B cell (primary cell): ENCODE measurements at regions not wholly inside any gene's neighbourhood (a gene's known extent, or its start where the extent isn't known, plus 50 kb on each side); places are given as distances from the start of the nearest gene placed in this dataset.

Experiments used
- ATAC-seq: fragments of 200-7000 bp; cut with Tn5 transposase; one replicate; pipeline ENCODE4 v1.10.0; 2021; ENCODE audit warnings: low read depth, mild to moderate bottlenecking, moderate number of reproducible peaks, moderate library complexity
- CTCF ChIA-PET: fragments of 350-600 bp; sonication (Branson Sonifier 250); formaldehyde crosslinking; loops from one replicate; lab custom pipeline; 2021; ENCODE audit warnings: antibody characterized with exemption, inconsistent platforms; lab: Charles Lee
- POLR2A ChIA-PET: fragments of 350-600 bp; sonication (Branson Sonifier 250); formaldehyde crosslinking; loops from one replicate; lab custom pipeline; 2021; ENCODE audit warnings: antibody characterized with exemption; lab: Charles Lee
- DNase-seq: peaks from one replicate; pipeline ENCODE4 v3.0.0; 2013
- H2AFZ ChIP-seq: 2 replicates; pipeline ENCODE4 v1.6.1; 2012; ENCODE audit warnings: mild to moderate bottlenecking, low read depth, low read length; ENCODE audit not compliant: insufficient read depth, poor library complexity, severe bottlenecking
- H3K27ac ChIP-seq, 2 donors: 1 replicate in 1 of 2; 2 replicates in 1 of 2; pipeline ENCODE4 v1.5.1; 2012 to 2013; ENCODE audit warnings: low read length in 2 of 2, mild to moderate bottlenecking in 2 of 2, moderate library complexity in 1 of 2
- H3K27me3 ChIP-seq, 4 experiments: fragments of 200-600 bp in 1 of 4; sonication (generic) in 1 of 4; replicated peaks in 1 of 4; 1 replicate in 2 of 4; 2 replicates in 2 of 4; pipeline versions ENCODE4 v1.6.1 to v1.7.0; 2013 to 2016; ENCODE audit warnings: low read length in 3 of 4, mild to moderate bottlenecking in 2 of 4, mixed read lengths in 1 of 4, moderate library complexity in 1 of 4; ENCODE audit not compliant: insufficient read depth in 4 of 4, control insufficient read depth in 3 of 4; ENCODE audit errors: control extremely low read depth in 1 of 4
- H3K36me3 ChIP-seq, 2 experiments: replicated peaks in 1 of 2; 1 replicate in 1 of 2; 2 replicates in 1 of 2; pipeline versions ENCODE4 v1.6.1 to v1.7.1; 2013; ENCODE audit warnings: low read length in 1 of 2; ENCODE audit not compliant: insufficient read depth in 2 of 2, control insufficient read depth in 1 of 2; ENCODE audit errors: control extremely low read depth in 1 of 2, extremely low read depth in 1 of 2
- H3K4me1 ChIP-seq, 2 donors: fragments of 200-600 bp in 1 of 2; sonication (generic) in 1 of 2; 1 replicate in 1 of 2; 2 replicates in 1 of 2; pipeline versions ENCODE4 v1.5.1 to v1.6.1; 2013 to 2017; ENCODE audit warnings: low read length in 2 of 2; ENCODE audit not compliant: control insufficient read depth in 2 of 2, insufficient read depth in 2 of 2
- H3K4me2 ChIP-seq: replicated peaks from 2 replicates; pipeline ENCODE3; 2012; ENCODE audit warnings: mild to moderate bottlenecking, low read depth, low read length; ENCODE audit not compliant: poor library complexity, severe bottlenecking
- H3K4me3 ChIP-seq, 5 experiments: fragments of 200-600 bp in 1 of 5; sonication (generic) in 1 of 5; 1 replicate in 3 of 5; 2 replicates in 2 of 5; pipeline versions ENCODE4 v1.5.1 to v1.7.0; 2011 to 2016; ENCODE audit warnings: low read length in 4 of 5, mild to moderate bottlenecking in 4 of 5, low read depth in 2 of 5, control low read depth in 1 of 5, moderate library complexity in 1 of 5; ENCODE audit not compliant: insufficient read depth in 1 of 5; ENCODE audit errors: control extremely low read depth in 1 of 5, extremely low read depth in 1 of 5
- H3K79me2 ChIP-seq: fragments of 200-600 bp; sonication (generic); one replicate; pipeline ENCODE4 v1.6.0; 2016; ENCODE audit warnings: low read length; ENCODE audit not compliant: control insufficient read depth, insufficient read depth
- H3K9ac ChIP-seq: fragments of 200-600 bp; sonication (generic); 2 replicates; pipeline ENCODE4 v1.6.1; 2017; ENCODE audit warnings: mild to moderate bottlenecking, low read length, moderate library complexity
- H3K9me3 ChIP-seq, 3 donors: one replicate each; pipeline versions ENCODE4 v1.6.1 to v1.7.1; 2013; ENCODE audit warnings: low read length in 2 of 3; ENCODE audit not compliant: control insufficient read depth in 2 of 3, insufficient read depth in 1 of 3; ENCODE audit errors: control extremely low read depth in 1 of 3
- H4K20me1 ChIP-seq: 2 replicates; pipeline ENCODE4 v1.6.0; 2012; ENCODE audit warnings: mild to moderate bottlenecking, low read length; ENCODE audit not compliant: insufficient read depth, control insufficient read depth, poor library complexity, severe bottlenecking
- H3K27ac Mint-ChIP-seq: one replicate; pipeline ENCODE4 v1.8.0; 2021; ENCODE audit warnings: mixed read lengths
- H3K27me3 Mint-ChIP-seq: one replicate; pipeline ENCODE4 v1.8.0; 2021; ENCODE audit warnings: mixed read lengths
- H3K4me1 Mint-ChIP-seq: one replicate; pipeline ENCODE4 v1.8.0; 2021; ENCODE audit warnings: mixed read lengths
- H3K4me3 Mint-ChIP-seq: one replicate; pipeline ENCODE4 v1.8.0; 2021; ENCODE audit warnings: mixed read lengths
- H3K9me3 Mint-ChIP-seq: one replicate; pipeline ENCODE4 v1.8.0; 2022; ENCODE audit warnings: mixed read lengths; ENCODE audit not compliant: insufficient read depth
- EZH2 ChIP-seq: IDR thresholded peaks from 2 replicates; pipeline ENCODE4 v1.6.1; 2012; ENCODE audit warnings: borderline replicate concordance, low read depth, mild to moderate bottlenecking, moderate library complexity, low read length; ENCODE audit not compliant: insufficient read depth, poor library complexity, severe bottlenecking
- WGBS: methylation state at CpG from one replicate; pipeline ENCODE4 v1.1.5; 2013; ENCODE audit warnings: missing lambda C conversion rate; ENCODE audit not compliant: insufficient coverage; 5-methylcytosine and 5-hydroxymethylcytosine counted together
- intact Hi-C: fragments of 100-400 bp; cut with micrococcal nuclease; formaldehyde crosslinking; loops from one replicate; pipeline ENCODE4 v1.10.0; 2022
- TF ChIP-seq, protein P1 (sequence below): fragments of 200-600 bp; IDR thresholded peaks from one replicate; pipeline ENCODE4 v1.8.0; 2022; ENCODE audit warnings: antibody characterized with exemption, mild to moderate bottlenecking

DNA sequence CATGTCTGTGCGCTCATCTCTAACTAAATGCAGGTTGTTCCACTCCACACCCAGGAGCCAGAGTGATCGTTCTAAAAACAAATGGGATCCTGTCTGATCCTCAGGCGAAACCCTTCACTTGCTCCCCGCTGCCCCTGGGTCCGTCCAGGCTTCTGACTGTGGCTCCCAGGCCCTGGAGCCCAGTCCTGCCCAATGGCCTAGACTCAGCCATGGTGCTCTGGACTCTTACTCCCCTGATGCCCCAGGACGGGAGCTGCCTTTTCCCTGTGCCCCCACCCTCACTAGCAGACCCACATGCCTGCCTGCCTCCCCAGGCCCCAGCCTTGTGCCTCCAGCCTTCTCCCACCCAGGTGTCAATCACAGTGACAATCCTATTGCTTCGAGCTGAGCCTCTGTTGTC lies 256.7 kb downstream of the BMP7 start:
- Histone ChIP-seq H3K4me3 (no peak overlapping the region), H3K4me1 (peaks cover 4 to 8% of the 10 kb centered on the region in 2 donors), H3K4me2 (no peak overlapping the region), H3K9ac (no peak overlapping the region), H3K9me3 (no peaks in the 10 kb centered on the region), H3K27me3 (peaks cover 0 to 3% (median 0%) of the 10 kb centered on the region in 4 experiments), H3K27ac (no peak overlapping the region), H2AFZ (no peak overlapping the region), H3K36me3 (no peaks in the 10 kb centered on the region), H3K79me2 (no peaks in the 10 kb centered on the region), H4K20me1 (no peaks in the 10 kb centered on the region)
- ATAC-seq = no peak
- WGBS = 77% methylated on average over 7 of the region's 7 CpGs
- TF ChIP-seq EZH2 = no peak
- TF ChIP-seq, protein P1, sequence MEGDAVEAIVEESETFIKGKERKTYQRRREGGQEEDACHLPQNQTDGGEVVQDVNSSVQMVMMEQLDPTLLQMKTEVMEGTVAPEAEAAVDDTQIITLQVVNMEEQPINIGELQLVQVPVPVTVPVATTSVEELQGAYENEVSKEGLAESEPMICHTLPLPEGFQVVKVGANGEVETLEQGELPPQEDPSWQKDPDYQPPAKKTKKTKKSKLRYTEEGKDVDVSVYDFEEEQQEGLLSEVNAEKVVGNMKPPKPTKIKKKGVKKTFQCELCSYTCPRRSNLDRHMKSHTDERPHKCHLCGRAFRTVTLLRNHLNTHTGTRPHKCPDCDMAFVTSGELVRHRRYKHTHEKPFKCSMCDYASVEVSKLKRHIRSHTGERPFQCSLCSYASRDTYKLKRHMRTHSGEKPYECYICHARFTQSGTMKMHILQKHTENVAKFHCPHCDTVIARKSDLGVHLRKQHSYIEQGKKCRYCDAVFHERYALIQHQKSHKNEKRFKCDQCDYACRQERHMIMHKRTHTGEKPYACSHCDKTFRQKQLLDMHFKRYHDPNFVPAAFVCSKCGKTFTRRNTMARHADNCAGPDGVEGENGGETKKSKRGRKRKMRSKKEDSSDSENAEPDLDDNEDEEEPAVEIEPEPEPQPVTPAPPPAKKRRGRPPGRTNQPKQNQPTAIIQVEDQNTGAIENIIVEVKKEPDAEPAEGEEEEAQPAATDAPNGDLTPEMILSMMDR = no peak
- CTCF ChIA-PET = no interaction called here
- no peaks in the 10 kb centered on the region for H3K9me3 Mint-ChIP-seq
- H3K27ac Mint-ChIP-seq = no peak overlapping the region
- POLR2A ChIA-PET = no interaction called here
- intact Hi-C loops = no loop called here
- H3K4me1 Mint-ChIP-seq = peaks cover 11% of the 10 kb centered on the region
- no peak for DNase-seq
- no peak overlapping the region for H3K4me3 Mint-ChIP-seq
- peaks cover 43% of the 10 kb centered on the region for H3K27me3 Mint-ChIP-seq

DNA sequence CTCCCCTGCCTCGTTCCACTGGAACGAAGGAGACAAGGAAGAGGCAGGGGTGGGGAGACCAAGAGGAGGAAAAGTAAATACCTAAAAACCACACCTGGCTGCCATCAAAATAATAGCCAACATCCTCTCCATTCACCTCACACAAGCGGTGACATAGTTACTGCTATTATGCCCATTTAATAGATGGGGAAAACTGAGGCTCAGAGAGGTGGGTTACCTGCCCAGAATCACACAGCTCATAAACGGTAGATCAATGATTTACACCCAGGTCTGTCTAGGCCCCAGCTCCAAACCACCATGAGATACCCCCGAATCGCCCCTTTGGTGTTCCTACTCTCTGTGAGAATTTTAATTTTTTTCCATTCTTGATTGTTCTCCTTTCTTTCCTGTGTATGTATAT lies 253.8 kb downstream of the BMP7 start:
- no peaks in the 10 kb centered on the region for H3K9me3 Mint-ChIP-seq
- CTCF ChIA-PET = no interaction called here
- DNase-seq = no peak
- no peak overlapping the region for H3K9ac ChIP-seq
- no peak overlapping the region for H3K4me3 ChIP-seq
- peaks cover 42% of the 10 kb centered on the region for H3K27me3 Mint-ChIP-seq
- H4K20me1 ChIP-seq = no peaks in the 10 kb centered on the region
- H3K4me1 ChIP-seq = no peaks in the 10 kb centered on the region
- 80% methylated on average over 1 of the region's 6 CpGs for WGBS
- no peak for ATAC-seq
- peaks cover 0 to 3% (median 1%) of the 10 kb centered on the region in 4 experiments for H3K27me3 ChIP-seq
- H3K4me1 Mint-ChIP-seq = peaks cover 2% of the 10 kb centered on the region
- POLR2A ChIA-PET = no interaction called here
- no peaks in the 10 kb centered on the region for H3K9me3 ChIP-seq
- no peaks in the 10 kb centered on the region for H3K36me3 ChIP-seq
- H3K4me2 ChIP-seq = no peak overlapping the region
- TF ChIP-seq, protein P1 = no peak
- TF ChIP-seq EZH2 = no peak
- H3K4me3 Mint-ChIP-seq = no peak overlapping the region
- H3K27ac Mint-ChIP-seq = no peak overlapping the region
- H3K79me2 ChIP-seq = no peaks in the 10 kb centered on the region
- no peak overlapping the region for H2AFZ ChIP-seq
- no peak overlapping the region for H3K27ac ChIP-seq
- intact Hi-C loops = no loop called here
